Prostate gland (tissue), 1 donor: ENCODE measurements at regions not wholly inside any gene's neighbourhood (a gene's known extent, or its start where the extent isn't known, plus 50 kb on each side); places are given as distances from the start of the nearest gene placed in this dataset.

Experiments used
- POLR2A ChIP-seq: fragments of 450-650 bp; IDR thresholded peaks from one replicate; pipeline ENCODE4 v1.6.1; 2016; ENCODE audit warnings: antibody characterized with exemption, mild to moderate bottlenecking
- POLR2AphosphoS5 ChIP-seq: sonication (generic); formaldehyde crosslinking; IDR thresholded peaks from one replicate; pipeline ENCODE4 v1.6.1; 2017; ENCODE audit warnings: antibody characterized with exemption

GRCh38 chr19:20479483-20479882 is 86.1 kb downstream of the ZNF737 start:
- no peak for TF ChIP-seq POLR2A
- no peak for TF ChIP-seq POLR2AphosphoS5
